ENCODE measurements at regions not wholly inside any gene's neighbourhood (a gene's known extent, or its start where the extent isn't known, plus 50 kb on each side); places are given as distances from the start of the nearest gene placed in this dataset.
"Not testable (repeated sequence)": the region's sequence is repeated elsewhere in the genome, so short reads cannot be mapped to it uniquely, and the experiment has no call there.

DNA sequence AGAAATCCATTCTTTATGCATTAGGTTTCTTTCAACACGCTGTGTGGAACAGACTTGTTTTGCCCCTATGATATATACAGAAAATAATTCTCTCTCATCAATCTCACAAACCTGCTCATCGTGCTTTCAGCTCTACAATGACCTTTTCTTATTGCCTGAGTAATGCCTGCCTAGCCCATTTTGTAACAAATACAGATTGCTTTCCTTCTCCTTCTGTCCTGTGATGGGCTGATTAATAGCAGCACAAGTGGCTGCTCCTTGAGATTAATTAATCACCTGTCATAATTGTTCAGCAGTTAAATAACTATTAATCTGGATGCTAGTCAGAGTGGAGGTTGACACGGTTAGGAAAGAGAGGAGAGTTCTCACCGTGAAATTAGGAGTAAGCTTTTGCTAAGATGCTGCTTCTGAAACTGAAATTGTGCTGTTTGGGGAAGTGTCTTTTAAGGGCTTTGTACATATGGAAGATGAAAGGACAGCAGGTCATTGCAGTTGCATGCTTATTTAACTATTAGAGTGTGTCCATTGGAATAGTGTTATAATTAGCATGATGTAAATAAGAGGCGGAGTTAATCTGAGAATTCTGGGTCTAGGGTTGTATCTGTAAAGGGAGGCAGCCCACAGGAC is 1430.5 kb downstream of the FAM181B start:
- Mint-ChIP-seq H3K27me3 (ENCODE audit: low read depth) (no peaks in the 10 kb centered on the region), H3K4me3 (no peak overlapping the region), H3K4me1 (ENCODE audit: low read depth) (no peaks in the 10 kb centered on the region), H3K36me3 (ENCODE audit: insufficient read depth) (no peaks in the 10 kb centered on the region), H3K9me3 (peaks cover 7% of the 10 kb centered on the region)
- DNase-seq (no peak), ATAC-seq (no peak)

DNA sequence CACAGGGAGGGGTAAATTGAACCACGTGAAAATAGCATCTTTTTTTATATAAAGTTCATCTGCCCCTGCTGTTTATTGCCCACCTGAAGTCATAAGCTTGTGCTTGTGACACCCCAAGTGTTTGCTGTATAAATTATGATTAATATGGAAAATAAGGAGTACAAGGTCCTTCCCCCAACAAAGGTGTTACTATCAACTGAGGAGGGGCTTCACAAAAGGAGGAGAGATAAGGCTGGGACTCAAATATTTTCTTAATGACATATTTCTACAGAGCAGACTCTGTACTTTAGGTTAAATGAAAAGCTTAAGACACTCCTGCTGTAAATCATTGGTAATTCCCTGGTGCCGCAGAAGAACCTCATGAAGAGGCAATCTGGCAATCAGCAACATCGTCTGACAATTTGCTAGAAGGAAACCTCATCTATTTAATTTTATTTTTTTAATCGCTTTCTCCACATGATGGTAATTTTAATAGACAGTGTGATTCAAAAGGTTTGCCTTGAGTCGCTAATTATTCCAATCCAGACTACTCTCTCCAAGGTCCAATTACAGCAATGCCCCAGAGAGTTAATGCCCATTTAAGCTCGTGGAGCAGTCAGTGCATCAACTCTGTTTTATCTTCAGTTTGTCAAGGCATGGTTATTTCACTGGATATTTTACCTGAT is 1432.4 kb downstream of the FAM181B start:
- no peaks in the 10 kb centered on the region for H3K36me3 Mint-ChIP-seq (ENCODE audit: insufficient read depth)
- ATAC-seq = no peak
- H3K27me3 Mint-ChIP-seq (ENCODE audit: low read depth) = no peaks in the 10 kb centered on the region
- peaks cover 7% of the 10 kb centered on the region for H3K9me3 Mint-ChIP-seq
- H3K4me3 Mint-ChIP-seq = no peak overlapping the region
- DNase-seq = no peak
- H3K4me1 Mint-ChIP-seq (ENCODE audit: low read depth) = no peaks in the 10 kb centered on the region

DNA sequence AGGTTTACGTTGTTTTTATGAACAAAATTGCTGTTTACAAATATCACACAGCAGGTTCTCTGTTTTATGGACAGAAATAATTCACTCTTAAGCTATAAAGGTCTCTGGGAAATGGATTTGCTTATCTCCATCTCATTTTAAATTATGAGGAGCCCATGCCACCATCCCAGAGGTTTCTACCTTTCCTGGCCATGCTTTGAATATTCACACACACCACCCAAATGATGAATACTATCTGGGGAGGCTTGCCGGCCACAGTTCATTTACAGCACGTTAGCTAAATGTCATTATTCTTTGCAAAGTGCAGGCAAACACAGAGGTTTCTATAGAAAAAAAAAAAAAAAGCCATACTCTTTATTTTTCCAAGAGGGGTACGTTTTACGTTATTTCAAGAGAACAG is 1446.7 kb downstream of the FAM181B start:
- Mint-ChIP-seq H3K27me3 (ENCODE audit: low read depth) (no peaks in the 10 kb centered on the region), H3K9me3 (peaks cover 13% of the 10 kb centered on the region), H3K4me3 (no peak overlapping the region), H3K4me1 (ENCODE audit: low read depth) (no peaks in the 10 kb centered on the region), H3K36me3 (ENCODE audit: insufficient read depth) (no peaks in the 10 kb centered on the region)
- ATAC-seq = no peak
- no peak for DNase-seq

DNA sequence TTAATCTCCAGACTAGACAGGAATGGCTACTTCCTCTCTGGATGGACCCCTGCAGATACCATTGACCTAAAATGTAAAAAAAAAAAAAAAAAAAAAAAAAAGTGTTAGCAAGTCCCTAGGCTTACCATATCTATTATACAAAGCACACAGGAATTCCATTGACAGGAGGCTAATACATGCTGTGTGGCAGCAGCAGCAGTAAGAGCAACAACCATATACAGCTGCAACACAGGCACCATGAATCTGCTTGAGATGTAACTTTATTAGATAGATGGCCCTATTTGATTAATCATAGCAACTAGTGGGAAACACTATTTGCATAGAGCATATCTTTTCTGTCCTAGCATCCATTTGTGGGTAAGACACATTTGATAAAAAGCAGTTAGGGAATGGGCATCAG is 1447.1 kb downstream of the FAM181B start:
- H3K4me1 Mint-ChIP-seq (ENCODE audit: low read depth) = no peaks in the 10 kb centered on the region
- DNase-seq (no peak), ATAC-seq (no peak)
- H3K9me3 Mint-ChIP-seq = peaks cover 13% of the 10 kb centered on the region
- no peaks in the 10 kb centered on the region for H3K27me3 Mint-ChIP-seq (ENCODE audit: low read depth)
- no peaks in the 10 kb centered on the region for H3K36me3 Mint-ChIP-seq (ENCODE audit: insufficient read depth)
- H3K4me3 Mint-ChIP-seq = no peak overlapping the region

DNA sequence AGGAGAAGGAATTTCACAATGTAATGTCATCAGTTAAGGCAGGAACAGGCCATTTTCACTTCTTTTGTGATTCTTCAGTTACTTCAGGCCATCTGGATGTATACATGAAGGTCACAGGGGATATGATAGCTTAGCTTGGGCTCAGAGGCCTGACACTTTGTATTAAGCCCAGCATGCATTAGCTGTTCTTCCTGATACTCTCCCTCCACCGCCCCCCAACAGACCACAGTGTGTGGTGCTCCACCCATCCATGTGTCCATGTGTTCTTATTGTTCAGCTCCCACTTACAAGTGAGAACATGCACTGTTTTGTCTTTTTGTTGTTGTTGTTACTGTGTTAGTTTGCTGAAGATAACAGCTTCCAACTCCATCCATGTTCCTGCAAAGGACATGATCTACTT is 1453.4 kb downstream of the FAM181B start:
- H3K36me3 Mint-ChIP-seq (ENCODE audit: insufficient read depth); DNase-seq; ATAC-seq: not testable (repeated sequence)

DNA sequence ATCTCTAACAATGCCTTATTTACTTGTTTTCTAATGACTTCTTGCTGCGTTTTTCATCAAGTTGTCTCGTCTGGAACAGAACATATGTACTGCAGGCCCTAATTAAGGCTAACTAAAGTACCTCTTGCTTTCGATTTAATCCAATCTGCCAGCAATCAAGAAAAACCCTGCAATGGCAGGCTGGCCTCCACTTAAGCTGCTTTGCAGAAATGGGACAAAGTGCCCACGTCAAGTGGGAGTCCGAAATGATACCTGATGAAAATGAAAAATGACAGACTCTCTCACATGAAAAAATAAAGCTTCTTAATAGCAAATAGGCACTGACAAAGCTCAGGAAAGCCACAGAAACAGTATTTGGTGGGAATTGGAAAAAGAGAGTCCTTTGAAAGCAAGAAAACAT is 1454.7 kb downstream of the FAM181B start:
- ATAC-seq = no peak
- Mint-ChIP-seq H3K9me3 (peaks cover 23% of the 10 kb centered on the region), H3K4me1 (ENCODE audit: low read depth) (no peaks in the 10 kb centered on the region), H3K27me3 (ENCODE audit: low read depth) (no peaks in the 10 kb centered on the region), H3K36me3 (ENCODE audit: insufficient read depth) (no peaks in the 10 kb centered on the region), H3K4me3 (no peak overlapping the region)
- DNase-seq = no peak

More for the DNA sequence above, 1453.4 kb downstream of the FAM181B start:
- H3K4me3 Mint-ChIP-seq; H3K27me3 Mint-ChIP-seq (ENCODE audit: low read depth); H3K4me1 Mint-ChIP-seq (ENCODE audit: low read depth): not testable (repeated sequence)
- H3K9me3 Mint-ChIP-seq = peaks cover 23% of the 10 kb centered on the region

DNA sequence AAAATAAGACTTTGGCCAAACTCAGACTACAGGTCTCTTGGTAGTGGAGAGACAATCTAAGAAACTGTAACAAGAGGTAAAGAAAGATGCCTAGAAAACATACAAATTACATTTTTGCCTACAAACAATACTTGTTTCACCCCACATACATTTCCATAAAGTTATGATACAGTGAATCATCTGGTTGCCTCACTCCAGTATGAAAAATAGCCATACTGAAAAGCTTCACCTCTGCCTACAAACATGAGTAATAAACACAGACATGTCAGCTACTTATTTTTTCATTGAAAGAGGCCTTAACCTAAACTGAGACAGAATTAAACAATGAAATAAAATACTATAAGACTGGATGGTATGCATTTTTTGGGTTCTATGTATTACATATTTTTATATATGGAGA is 1463.0 kb downstream of the FAM181B start:
- no peak for DNase-seq
- Mint-ChIP-seq H3K27me3 (ENCODE audit: low read depth) (no peaks in the 10 kb centered on the region), H3K4me3 (no peak overlapping the region), H3K4me1 (ENCODE audit: low read depth) (no peaks in the 10 kb centered on the region), H3K9me3 (peaks cover 7% of the 10 kb centered on the region), H3K36me3 (ENCODE audit: insufficient read depth) (no peaks in the 10 kb centered on the region)
- ATAC-seq = no peak

DNA sequence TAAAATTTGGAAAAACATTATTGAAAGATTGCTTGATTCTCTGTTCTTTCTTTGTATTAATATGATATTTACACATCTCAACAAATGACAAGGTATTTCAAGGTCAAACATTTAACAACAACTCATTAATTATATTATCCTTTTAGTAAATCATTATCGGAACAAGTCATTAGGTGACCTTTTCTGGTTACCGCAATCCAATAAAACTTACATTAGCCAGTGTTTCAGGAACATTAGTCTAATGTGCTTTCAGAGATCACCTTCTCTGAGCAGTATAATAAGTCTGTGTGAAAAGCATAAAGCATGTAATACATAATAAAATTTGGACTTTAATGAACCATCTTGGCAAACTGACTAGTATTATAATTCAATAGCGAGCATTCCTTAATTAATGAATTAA is 1466.4 kb downstream of the FAM181B start:
- H3K9me3 Mint-ChIP-seq = peaks cover 7% of the 10 kb centered on the region
- no peaks in the 10 kb centered on the region for H3K4me1 Mint-ChIP-seq (ENCODE audit: low read depth)
- no peak for ATAC-seq
- no peaks in the 10 kb centered on the region for H3K27me3 Mint-ChIP-seq (ENCODE audit: low read depth)
- no peak for DNase-seq
- no peak overlapping the region for H3K4me3 Mint-ChIP-seq
- no peaks in the 10 kb centered on the region for H3K36me3 Mint-ChIP-seq (ENCODE audit: insufficient read depth)

DNA sequence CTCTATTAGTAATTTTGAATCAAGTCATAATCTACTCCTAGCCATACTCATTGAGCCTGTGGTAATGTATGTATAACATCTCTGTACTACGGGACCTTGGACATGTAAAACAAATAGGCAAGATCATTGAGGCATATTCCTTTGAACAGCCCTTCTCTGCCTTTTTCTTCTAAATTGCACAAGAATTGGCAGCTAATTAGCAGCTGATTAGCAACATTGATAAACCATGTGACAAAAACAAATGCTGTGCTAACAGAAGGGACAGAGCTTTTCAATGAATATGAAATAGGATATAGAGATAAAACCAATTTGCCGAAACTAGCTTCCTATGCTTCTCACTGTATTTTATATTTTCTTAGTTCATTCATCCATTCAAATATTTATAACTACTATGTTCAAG is 1474.2 kb downstream of the FAM181B start:
- Mint-ChIP-seq H3K4me1 (ENCODE audit: low read depth) (no peaks in the 10 kb centered on the region), H3K36me3 (ENCODE audit: insufficient read depth) (no peaks in the 10 kb centered on the region), H3K9me3 (peaks cover 4% of the 10 kb centered on the region), H3K27me3 (ENCODE audit: low read depth) (no peaks in the 10 kb centered on the region), H3K4me3 (no peak overlapping the region)
- no peak for ATAC-seq
- DNase-seq = no peak

DNA sequence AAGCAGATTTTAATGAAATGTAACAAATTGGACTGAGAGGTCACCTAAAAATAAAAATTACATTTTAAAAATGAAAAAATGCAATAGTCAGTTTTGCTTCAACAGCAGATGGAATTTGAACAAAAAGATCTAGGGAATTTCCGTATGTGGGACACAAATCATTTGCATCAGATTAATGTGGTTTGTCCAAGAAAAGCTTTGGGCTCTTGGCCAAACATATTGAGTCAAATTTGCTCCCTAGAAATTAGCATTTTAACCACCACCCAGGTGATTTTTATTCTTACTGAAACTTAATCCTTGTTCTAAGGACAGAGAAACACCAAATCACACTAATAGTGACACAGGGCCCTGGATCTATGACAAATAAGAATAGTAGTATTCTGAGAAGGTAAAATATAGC is 1477.8 kb downstream of the FAM181B start:
- H3K4me3 Mint-ChIP-seq = no peak overlapping the region
- no peaks in the 10 kb centered on the region for H3K4me1 Mint-ChIP-seq (ENCODE audit: low read depth)
- H3K27me3 Mint-ChIP-seq (ENCODE audit: low read depth) = no peaks in the 10 kb centered on the region
- no peak for DNase-seq
- H3K36me3 Mint-ChIP-seq (ENCODE audit: insufficient read depth) = no peaks in the 10 kb centered on the region
- peaks cover 4% of the 10 kb centered on the region for H3K9me3 Mint-ChIP-seq
- no peak for ATAC-seq

DNA sequence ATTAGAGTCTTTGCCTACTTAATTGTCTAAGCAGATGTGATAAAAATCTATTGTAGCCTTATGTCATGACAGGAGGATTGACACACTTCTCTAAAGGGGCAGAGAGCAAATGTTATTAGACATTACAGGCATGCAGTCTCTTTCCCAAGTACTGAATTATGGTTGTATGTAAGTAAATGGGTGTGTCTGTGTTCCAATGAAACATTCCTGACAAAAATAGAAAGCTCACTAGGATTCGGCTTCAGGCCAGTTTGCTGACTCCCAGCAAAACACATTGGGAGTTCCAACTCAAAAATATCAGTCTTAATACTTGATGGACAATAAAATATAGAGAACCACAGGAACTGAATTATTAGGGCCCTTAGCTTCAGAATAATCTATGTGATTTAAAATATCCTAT is 1480.4 kb downstream of the FAM181B start:
- Mint-ChIP-seq H3K9me3 (peaks cover 4% of the 10 kb centered on the region), H3K36me3 (ENCODE audit: insufficient read depth) (no peaks in the 10 kb centered on the region), H3K4me3 (no peak overlapping the region), H3K4me1 (ENCODE audit: low read depth) (no peaks in the 10 kb centered on the region), H3K27me3 (ENCODE audit: low read depth) (no peaks in the 10 kb centered on the region)
- ATAC-seq = no peak
- no peak for DNase-seq

DNA sequence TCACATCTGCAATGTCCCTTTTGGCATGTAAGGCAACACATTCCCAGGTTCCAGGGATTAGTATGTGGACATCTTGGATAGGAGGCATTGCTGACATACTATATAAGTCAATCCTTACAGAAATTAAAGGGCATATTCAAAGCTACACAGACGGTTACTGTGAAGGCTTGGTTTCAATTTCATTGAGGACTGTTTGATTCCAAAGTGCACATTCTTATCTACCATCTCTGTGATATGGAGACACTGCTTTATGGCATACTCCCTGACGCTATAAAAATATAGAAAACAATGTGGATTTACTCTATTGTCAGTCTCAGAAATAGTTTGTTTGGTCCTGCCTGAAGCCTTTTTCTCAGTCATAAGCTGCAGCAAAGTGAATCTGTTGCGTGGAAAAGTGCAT is 1486.7 kb downstream of the FAM181B start:
- Mint-ChIP-seq H3K36me3 (ENCODE audit: insufficient read depth) (no peaks in the 10 kb centered on the region), H3K4me3 (no peak overlapping the region), H3K27me3 (ENCODE audit: low read depth) (no peaks in the 10 kb centered on the region), H3K9me3 (peaks cover 9% of the 10 kb centered on the region), H3K4me1 (ENCODE audit: low read depth) (no peaks in the 10 kb centered on the region)
- DNase-seq = no peak
- ATAC-seq = no peak

DNA sequence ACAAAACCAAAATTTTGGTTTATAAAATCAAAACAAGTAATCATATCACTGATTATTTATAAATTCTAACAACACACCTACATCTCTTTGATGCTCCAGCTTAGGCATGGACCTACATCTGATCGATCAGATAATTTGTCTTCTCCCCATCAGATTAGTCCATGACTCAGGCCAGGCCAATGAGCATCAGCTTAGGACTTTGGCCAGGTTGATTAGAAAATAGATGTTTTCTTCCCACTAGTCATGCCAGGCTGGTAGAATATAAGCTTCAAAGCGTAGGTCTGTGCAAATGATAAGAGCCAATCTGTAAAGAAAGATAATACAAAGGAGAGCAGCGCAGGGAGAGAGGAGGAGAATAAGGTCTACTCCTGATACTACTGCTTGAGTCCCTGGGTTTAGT is 1487.9 kb downstream of the FAM181B start:
- no peak overlapping the region for H3K4me3 Mint-ChIP-seq
- H3K27me3 Mint-ChIP-seq (ENCODE audit: low read depth) = no peaks in the 10 kb centered on the region
- no peaks in the 10 kb centered on the region for H3K36me3 Mint-ChIP-seq (ENCODE audit: insufficient read depth)
- DNase-seq = no peak
- peaks cover 9% of the 10 kb centered on the region for H3K9me3 Mint-ChIP-seq
- no peaks in the 10 kb centered on the region for H3K4me1 Mint-ChIP-seq (ENCODE audit: low read depth)
- no peak for ATAC-seq

DNA sequence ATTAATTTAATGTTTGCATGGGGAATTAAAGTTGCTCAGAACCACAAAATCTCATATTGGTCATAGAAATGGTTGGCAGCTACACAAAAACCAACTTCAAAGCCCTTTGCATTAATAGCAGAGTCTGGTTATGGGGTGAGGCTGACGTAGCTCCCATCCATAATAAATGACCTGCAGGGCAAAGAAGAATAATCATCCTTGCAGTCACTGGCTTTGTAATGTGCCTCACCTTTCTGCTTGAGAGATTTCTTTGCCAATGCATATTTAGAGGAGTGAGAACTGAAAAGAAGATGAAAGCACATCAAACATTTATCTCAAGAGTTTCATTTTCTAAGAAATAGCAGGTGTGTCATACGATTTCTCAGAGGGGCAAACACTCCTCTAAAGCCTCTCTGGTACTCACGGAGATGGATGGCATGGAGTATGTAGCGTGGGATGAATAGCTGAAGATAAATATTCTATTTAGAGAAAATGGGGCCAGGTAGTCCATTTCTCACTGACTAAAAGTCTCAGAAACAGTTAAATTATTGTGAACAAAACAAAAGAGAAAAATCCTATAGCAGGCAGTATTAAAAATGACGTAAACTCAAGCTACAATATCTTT is 1491.9 kb downstream of the FAM181B start:
- DNase-seq (no peak), ATAC-seq (no peak)
- no peaks in the 10 kb centered on the region for H3K27me3 Mint-ChIP-seq (ENCODE audit: low read depth)
- H3K9me3 Mint-ChIP-seq = no peaks in the 10 kb centered on the region
- no peaks in the 10 kb centered on the region for H3K36me3 Mint-ChIP-seq (ENCODE audit: insufficient read depth)
- no peaks in the 10 kb centered on the region for H3K4me1 Mint-ChIP-seq (ENCODE audit: low read depth)
- no peak overlapping the region for H3K4me3 Mint-ChIP-seq

DNA sequence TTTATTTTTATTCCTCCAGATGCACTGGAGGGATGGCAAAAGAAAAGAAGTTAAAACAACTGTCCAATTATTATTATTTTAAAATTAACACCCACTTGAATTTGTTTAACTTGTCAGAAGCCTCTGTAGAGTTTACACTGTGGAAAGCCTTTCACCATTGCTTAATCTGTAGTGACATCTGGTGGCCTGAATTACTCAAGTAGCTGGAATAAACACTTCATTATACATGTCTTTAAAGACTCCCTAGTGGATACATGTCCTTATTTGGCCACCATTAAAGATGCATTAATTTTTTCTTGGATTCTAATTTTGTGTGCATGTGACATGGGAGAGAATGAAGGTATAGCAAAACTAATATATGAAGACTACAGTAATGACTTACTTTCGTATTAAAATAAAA is 1496.5 kb downstream of the FAM181B start:
- Mint-ChIP-seq H3K36me3 (ENCODE audit: insufficient read depth) (no peaks in the 10 kb centered on the region), H3K27me3 (ENCODE audit: low read depth) (no peaks in the 10 kb centered on the region), H3K4me1 (ENCODE audit: low read depth) (no peaks in the 10 kb centered on the region), H3K4me3 (no peak overlapping the region), H3K9me3 (no peaks in the 10 kb centered on the region)
- DNase-seq (no peak), ATAC-seq (no peak)

Measured in activated T-cell treated with anti-CD3 and anti-CD28 coated beads, Interleukin-2, amount 50 U/mL, for 4 hours (primary cell).